PC-3 (cell line): ENCODE measurements at regions not wholly inside any gene's neighbourhood (a gene's known extent, or its start where the extent isn't known, plus 50 kb on each side); places are given as distances from the start of the nearest gene placed in this dataset.

ENCODE experiments used
- ATAC-seq: fragments of 200-7000 bp; cut with Tn5 transposase; 2 replicates; pipeline ENCODE4 v1.9.1; 2020; ENCODE audit warnings: mild to moderate bottlenecking, moderate library complexity
- BruUV-seq: library from RNA; stranded (reverse); fragments of 400-500 nt; replicated peaks from 2 replicates; lab custom pipeline; 2021; lab: Mats Ljungman, UMichigan
- CTCF ChIA-PET: fragments of 300-600 bp; sonication (Branson Sonifier 250); formaldehyde crosslinking; loops from one replicate; lab custom pipeline; 2022; ENCODE audit warnings: antibody characterized with exemption; lab: Charles Lee
- POLR2A ChIA-PET: fragments of 300-600 bp; sonication (Branson Sonifier 250); formaldehyde crosslinking; loops from one replicate; lab custom pipeline; 2022; ENCODE audit warnings: antibody characterized with exemption; ENCODE audit not compliant: unreplicated experiment; lab: Charles Lee
- DNase-seq: peaks from one replicate; pipeline ENCODE4 v3.0.0-alpha.2; 2015
- H2AFZ ChIP-seq: fragments of 300-600 bp; sonication (generic); 2 replicates; pipeline ENCODE4 v1.6.0; 2016; ENCODE audit warnings: antibody characterized with exemption, low read length
- H3F3A ChIP-seq: fragments of 300-600 bp; sonication (generic); one replicate; pipeline ENCODE4 v1.6.0; 2017; ENCODE audit warnings: antibody characterized with exemption, low read length, control low read depth, mild to moderate bottlenecking; ENCODE audit not compliant: unreplicated experiment
- H3K27ac ChIP-seq: fragments of 300-600 bp; sonication (generic); 2 replicates; pipeline ENCODE4 v1.5.1; 2016; ENCODE audit warnings: mild to moderate bottlenecking, low read length
- H3K27me3 ChIP-seq: fragments of 300-600 bp; sonication (generic); 2 replicates; pipeline ENCODE4 v1.6.1; 2016; ENCODE audit warnings: low read length, mixed read lengths
- H3K36me3 ChIP-seq: fragments of 300-600 bp; sonication (generic); 2 replicates; pipeline ENCODE4 v1.6.1; 2016; ENCODE audit warnings: low read depth, mixed run types, low read length, mixed read lengths
- H3K4me1 ChIP-seq: fragments of 300-600 bp; sonication (generic); 2 replicates; pipeline ENCODE4 v1.5.1; 2016; ENCODE audit warnings: low read length; ENCODE audit not compliant: insufficient read depth
- H3K4me2 ChIP-seq: fragments of 300-600 bp; sonication (generic); 2 replicates; pipeline ENCODE4 v1.6.0; 2016; ENCODE audit warnings: low read length
- H3K4me3 ChIP-seq: fragments of 300-600 bp; sonication (generic); 2 replicates; pipeline ENCODE4 v1.5.1; 2016; ENCODE audit warnings: mild to moderate bottlenecking, low read length, mixed read lengths
- H3K79me2 ChIP-seq: fragments of 300-600 bp; sonication (generic); 2 replicates; pipeline ENCODE4 v1.6.1; 2017; ENCODE audit warnings: low read length, mixed read lengths
- H3K9ac ChIP-seq: fragments of 300-600 bp; sonication (generic); 2 replicates; pipeline ENCODE4 v1.6.0; 2016; ENCODE audit warnings: mild to moderate bottlenecking, low read length
- H3K9me2 ChIP-seq: fragments of 300-600 bp; sonication (generic); replicated peaks from 2 replicates; pipeline ENCODE4 v1.6.1; 2016; ENCODE audit warnings: mixed run types, low read length, mixed read lengths
- H3K9me3 ChIP-seq: fragments of 300-600 bp; sonication (generic); 2 replicates; pipeline ENCODE4 v1.6.1; 2016; ENCODE audit warnings: low read length, mixed read lengths
- H4K20me1 ChIP-seq: fragments of 300-600 bp; sonication (generic); 2 replicates; pipeline ENCODE4 v1.6.1; 2016; ENCODE audit warnings: low read length, mixed read lengths
- EZH2 ChIP-seq: fragments of 300-600 bp; sonication (generic); IDR thresholded peaks from one replicate; pipeline ENCODE4 v1.6.1; 2017; ENCODE audit warnings: antibody characterized with exemption, mild to moderate bottlenecking, low read length; ENCODE audit not compliant: unreplicated experiment
- EZH2phosphoT487 ChIP-seq: fragments of 300-600 bp; sonication (generic); IDR thresholded peaks from 2 replicates; pipeline ENCODE4 v1.6.1; 2018; ENCODE audit warnings: mild to moderate bottlenecking, antibody characterized with exemption, low read length, borderline replicate concordance
- intact Hi-C: fragments of 100-400 bp; cut with micrococcal nuclease; formaldehyde crosslinking; loops from 2 replicates; pipeline ENCODE4 v1.9.0; 2023
- TF ChIP-seq, protein P1 (sequence below): fragments of 300-600 bp; sonication (generic); conservative IDR thresholded peaks from 2 replicates; pipeline ENCODE4 v1.5.1; 2017; ENCODE audit warnings: antibody characterized with exemption, low read depth, mild to moderate bottlenecking, low read length

DNA sequence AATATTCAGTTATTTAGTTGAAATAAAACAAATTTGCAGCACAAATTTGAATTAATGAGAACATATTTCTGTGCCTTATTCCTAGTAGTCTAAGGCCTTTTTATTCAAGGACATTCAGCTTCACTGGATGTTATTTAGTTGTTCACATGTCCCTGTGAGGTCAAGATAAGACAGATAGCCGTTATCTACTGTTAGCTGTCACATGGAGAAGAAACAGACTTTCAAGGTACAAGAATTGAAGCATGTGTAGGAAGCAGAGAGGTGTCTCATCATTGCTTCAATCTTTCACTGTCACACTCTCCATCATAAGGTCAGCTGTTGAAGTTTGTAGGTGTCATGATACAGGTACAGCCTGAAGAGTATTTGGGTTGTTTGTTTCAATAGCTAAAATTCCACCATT is 112.9 kb upstream of the JAG1 start:
- no peak overlapping the region for H3K9ac ChIP-seq

DNA sequence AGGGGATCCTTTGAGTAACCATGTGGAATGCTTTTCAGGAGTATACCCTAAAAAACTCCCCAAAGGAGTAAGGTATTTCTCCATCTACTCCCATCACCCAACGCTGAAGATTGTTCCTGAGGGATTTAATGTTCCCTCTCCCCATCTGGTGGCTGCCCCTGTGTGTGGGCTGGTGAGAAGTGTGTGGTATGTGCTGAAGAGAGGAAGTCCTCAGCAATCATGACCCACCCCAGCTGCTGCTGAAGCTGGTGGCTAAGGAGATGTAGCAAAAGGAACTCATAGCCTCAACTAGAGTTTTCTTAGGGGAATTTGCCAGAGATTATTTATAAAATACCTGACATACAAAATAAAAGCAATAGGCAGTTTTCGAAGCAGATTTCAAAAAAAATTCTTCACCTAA is 114.3 kb upstream of the JAG1 start:
- Histone ChIP-seq H3K9ac (no peak overlapping the region), H3K27ac (no peak overlapping the region), H2AFZ (no peak overlapping the region), H3F3A (no peaks in the 10 kb centered on the region), H3K4me2 (no peak overlapping the region), H3K4me1 (no peaks in the 10 kb centered on the region), H3K36me3 (no peaks in the 10 kb centered on the region), H3K9me3 (no peaks in the 10 kb centered on the region), H3K27me3 (no peaks in the 10 kb centered on the region), H3K79me2 (no peaks in the 10 kb centered on the region), H3K9me2 (no peaks in the 10 kb centered on the region), H3K4me3 (no peak overlapping the region), H4K20me1 (no peaks in the 10 kb centered on the region)
- ATAC-seq (no peak), DNase-seq (no peak)
- BruUV-seq, result no TSS peak
- intact Hi-C loops, result no loop called here
- ChIA-PET POLR2A (no interaction called here), CTCF (no interaction called here)
- TF ChIP-seq EZH2phosphoT487 (no peak), EZH2 (no peak)
- TF ChIP-seq, protein P1, sequence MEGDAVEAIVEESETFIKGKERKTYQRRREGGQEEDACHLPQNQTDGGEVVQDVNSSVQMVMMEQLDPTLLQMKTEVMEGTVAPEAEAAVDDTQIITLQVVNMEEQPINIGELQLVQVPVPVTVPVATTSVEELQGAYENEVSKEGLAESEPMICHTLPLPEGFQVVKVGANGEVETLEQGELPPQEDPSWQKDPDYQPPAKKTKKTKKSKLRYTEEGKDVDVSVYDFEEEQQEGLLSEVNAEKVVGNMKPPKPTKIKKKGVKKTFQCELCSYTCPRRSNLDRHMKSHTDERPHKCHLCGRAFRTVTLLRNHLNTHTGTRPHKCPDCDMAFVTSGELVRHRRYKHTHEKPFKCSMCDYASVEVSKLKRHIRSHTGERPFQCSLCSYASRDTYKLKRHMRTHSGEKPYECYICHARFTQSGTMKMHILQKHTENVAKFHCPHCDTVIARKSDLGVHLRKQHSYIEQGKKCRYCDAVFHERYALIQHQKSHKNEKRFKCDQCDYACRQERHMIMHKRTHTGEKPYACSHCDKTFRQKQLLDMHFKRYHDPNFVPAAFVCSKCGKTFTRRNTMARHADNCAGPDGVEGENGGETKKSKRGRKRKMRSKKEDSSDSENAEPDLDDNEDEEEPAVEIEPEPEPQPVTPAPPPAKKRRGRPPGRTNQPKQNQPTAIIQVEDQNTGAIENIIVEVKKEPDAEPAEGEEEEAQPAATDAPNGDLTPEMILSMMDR, result no peak

More for the DNA sequence above, 112.9 kb upstream of the JAG1 start:
- no peak overlapping the region for H3K4me3 ChIP-seq
- no peaks in the 10 kb centered on the region for H3F3A ChIP-seq
- H3K36me3 ChIP-seq, result no peaks in the 10 kb centered on the region
- H3K27ac ChIP-seq, result no peak overlapping the region
- H3K4me2 ChIP-seq, result no peak overlapping the region
- TF ChIP-seq EZH2phosphoT487, result no peak
- TF ChIP-seq, protein P1, result no peak
- intact Hi-C loops, result no loop called here
- BruUV-seq, result no TSS peak
- no peaks in the 10 kb centered on the region for H3K27me3 ChIP-seq
- no peaks in the 10 kb centered on the region for H4K20me1 ChIP-seq
- H3K4me1 ChIP-seq, result no peaks in the 10 kb centered on the region
- ATAC-seq (no peak), DNase-seq (no peak)
- H3K9me3 ChIP-seq, result no peaks in the 10 kb centered on the region
- no peak overlapping the region for H2AFZ ChIP-seq
- no peaks in the 10 kb centered on the region for H3K9me2 ChIP-seq
- ChIA-PET CTCF (no interaction called here), POLR2A (no interaction called here)
- H3K79me2 ChIP-seq, result no peaks in the 10 kb centered on the region

DNA sequence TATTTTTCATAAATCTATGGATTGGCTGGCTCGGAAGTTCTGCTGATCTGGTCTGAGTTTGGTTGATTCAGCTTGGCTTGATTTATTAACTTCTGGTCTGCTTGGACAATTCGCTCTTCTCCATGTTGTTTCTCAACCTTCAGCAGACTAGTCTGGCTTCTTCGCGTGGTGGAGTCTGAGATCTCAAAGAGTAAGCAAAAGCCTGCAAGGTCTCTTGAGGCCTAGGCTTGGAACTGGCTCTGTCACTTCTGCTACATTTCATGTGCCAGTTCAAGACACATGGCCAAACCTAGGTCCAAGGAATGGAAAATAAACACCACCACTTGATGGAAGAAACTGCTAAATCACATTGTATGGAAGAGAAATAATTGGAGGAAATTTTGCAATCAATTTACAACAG is 115.1 kb upstream of the JAG1 start:
- TF ChIP-seq EZH2phosphoT487 (no peak), EZH2 (no peak)
- TF ChIP-seq, protein P1, result no peak

More for the DNA sequence above, 115.1 kb upstream of the JAG1 start:
- intact Hi-C loops, result no loop called here
- no TSS peak for BruUV-seq
- H4K20me1 ChIP-seq, result no peaks in the 10 kb centered on the region
- H3F3A ChIP-seq, result no peaks in the 10 kb centered on the region
- no peak overlapping the region for H3K27ac ChIP-seq
- no peaks in the 10 kb centered on the region for H3K27me3 ChIP-seq
- CTCF ChIA-PET, result no interaction called here
- no peaks in the 10 kb centered on the region for H3K9me2 ChIP-seq
- H3K9me3 ChIP-seq, result no peaks in the 10 kb centered on the region
- POLR2A ChIA-PET, result no interaction called here
- H3K4me2 ChIP-seq, result no peak overlapping the region
- ATAC-seq (no peak), DNase-seq (no peak)
- H2AFZ ChIP-seq, result no peak overlapping the region
- H3K9ac ChIP-seq, result no peak overlapping the region
- no peak overlapping the region for H3K4me3 ChIP-seq
- no peaks in the 10 kb centered on the region for H3K79me2 ChIP-seq
- H3K4me1 ChIP-seq, result no peaks in the 10 kb centered on the region
- H3K36me3 ChIP-seq, result no peaks in the 10 kb centered on the region
